GM23248 (cell line): ENCODE measurements at regions not wholly inside any gene's neighbourhood (a gene's known extent, or its start where the extent isn't known, plus 50 kb on each side); places are given as distances from the start of the nearest gene placed in this dataset.

Experiments
- EZH2 ChIP-seq: fragments of 200-600 bp; sonication (generic); IDR thresholded peaks from 2 replicates; pipeline ENCODE4 v1.6.1; 2018; ENCODE audit warnings: antibody characterized with exemption, mild to moderate bottlenecking; ENCODE audit not compliant: insufficient read depth, poor library complexity, severe bottlenecking
- EZH2phosphoT487 ChIP-seq: fragments of 200-600 bp; sonication (generic); IDR thresholded peaks from 2 replicates; pipeline ENCODE4 v1.6.1; 2018; ENCODE audit warnings: antibody characterized with exemption, moderate library complexity, mild to moderate bottlenecking, low read depth; ENCODE audit not compliant: insufficient read depth

DNA sequence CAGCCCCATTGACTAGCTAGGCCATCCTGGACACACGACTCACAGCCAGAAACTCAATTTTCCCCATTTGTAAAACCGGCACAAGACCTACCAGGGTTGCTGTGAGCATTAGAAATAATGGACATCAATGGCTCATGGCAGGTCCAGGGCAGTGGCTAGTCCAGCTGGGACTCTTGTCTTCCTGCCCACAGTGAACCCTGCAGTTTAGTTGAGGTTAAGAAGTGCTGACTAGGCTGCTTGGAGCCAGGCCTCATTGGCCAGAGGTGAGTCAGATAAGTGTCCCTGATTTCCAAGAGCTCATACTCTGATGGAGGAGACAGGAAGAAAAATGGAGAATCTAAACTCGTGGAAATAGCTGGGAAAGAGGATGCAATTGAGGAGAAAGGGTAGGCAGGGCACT lies 123.4 kb upstream of the ZNF92 start:
- no peak for TF ChIP-seq EZH2
- TF ChIP-seq EZH2phosphoT487, result no peak
